NCI-H526 (cell line): ENCODE measurements at regions not wholly inside any gene's neighbourhood (a gene's known extent, or its start where the extent isn't known, plus 50 kb on each side); places are given as distances from the start of the nearest gene placed in this dataset.
"Not testable (repeated sequence)": the region's sequence is repeated elsewhere in the genome, so short reads cannot be mapped to it uniquely, and the experiment has no call there.

ENCODE experiments used
- DNase-seq, 2 experiments: peaks; one replicate each; lab custom pipeline; 2025; lab: John Stamatoyannopoulos, UW

GRCh38 chr2:65789923-65790675 lies 357.7 kb upstream of the SPRED2 start:
- DNase-seq: no peak

GRCh38 chr2:65788556-65788955 lies 356.2 kb upstream of the SPRED2 start:
- no peak for DNase-seq

- no peak for DNase-seq
Measured at GRCh38 chr2:65786765-65787164, 354.4 kb upstream of the SPRED2 start.

- no peak for DNase-seq
Measured at GRCh38 chr2:65786007-65786717, 353.8 kb upstream of the SPRED2 start.

GRCh38 chr2:65782996-65783650 lies 350.7 kb upstream of the SPRED2 start:
- no peak for DNase-seq

GRCh38 chr2:65782186-65782585 lies 349.8 kb upstream of the SPRED2 start:
- no peak for DNase-seq

- no peak for DNase-seq
Measured at GRCh38 chr2:65781756-65782155, 349.4 kb upstream of the SPRED2 start.

GRCh38 chr2:65779021-65779420 lies 346.6 kb upstream of the SPRED2 start:
- no peak for DNase-seq

- no peak for DNase-seq
Measured at GRCh38 chr2:65778137-65778536, 345.7 kb upstream of the SPRED2 start.

GRCh38 chr2:65775839-65776238 lies 343.4 kb upstream of the SPRED2 start:
- no peak for DNase-seq

GRCh38 chr2:65767946-65768345 lies 335.5 kb upstream of the SPRED2 start:
- DNase-seq: no peak

GRCh38 chr2:65766768-65767267 lies 334.4 kb upstream of the SPRED2 start:
- no peak for DNase-seq

GRCh38 chr2:65765376-65765775 lies 333.0 kb upstream of the SPRED2 start:
- no peak for DNase-seq

GRCh38 chr2:65762068-65762467 lies 329.7 kb upstream of the SPRED2 start:
- no peak for DNase-seq

- DNase-seq: no peak
Measured at GRCh38 chr2:65754219-65754618, 321.8 kb upstream of the SPRED2 start.

GRCh38 chr2:65751408-65751807 lies 319.0 kb upstream of the SPRED2 start:
- DNase-seq: no peak

- DNase-seq: no peak
Measured at GRCh38 chr2:65749545-65749944, 317.1 kb upstream of the SPRED2 start.

- not testable (repeated sequence) for DNase-seq
Measured at GRCh38 chr2:65747875-65748274, 315.5 kb upstream of the SPRED2 start.

GRCh38 chr2:65746931-65747675 lies 314.7 kb upstream of the SPRED2 start:
- no peak for DNase-seq

GRCh38 chr2:65744477-65745200 lies 312.2 kb upstream of the SPRED2 start:
- DNase-seq: no peak

- DNase-seq: no peak
Measured at GRCh38 chr2:65742977-65743376, 310.6 kb upstream of the SPRED2 start.
